HL-60 (cell line): ENCODE measurements at regions not wholly inside any gene's neighbourhood (a gene's known extent, or its start where the extent isn't known, plus 50 kb on each side); places are given as distances from the start of the nearest gene placed in this dataset.

ENCODE experiments used
- CTCF ChIP-seq: IDR thresholded peaks from one replicate; pipeline ENCODE4 v1.5.1; 2011; ENCODE audit warnings: low read length, control low read depth, inconsistent platforms; ENCODE audit not compliant: insufficient read depth
- GABPA ChIP-seq: IDR thresholded peaks from 2 replicates; pipeline ENCODE4 v1.6.1; 2012; ENCODE audit warnings: low read depth
- POLR2AphosphoS5 ChIP-seq: IDR thresholded peaks from 2 replicates; pipeline ENCODE4 v1.6.1; 2012; ENCODE audit warnings: low read depth
- TF ChIP-seq, protein P1 (sequence below): IDR thresholded peaks from 2 replicates; pipeline ENCODE4 v1.6.1; 2012; ENCODE audit warnings: low read depth; ENCODE audit not compliant: insufficient replicate concordance

- TF ChIP-seq CTCF (no peak), GABPA (no peak), POLR2AphosphoS5 (no peak)
- TF ChIP-seq, protein P1, sequence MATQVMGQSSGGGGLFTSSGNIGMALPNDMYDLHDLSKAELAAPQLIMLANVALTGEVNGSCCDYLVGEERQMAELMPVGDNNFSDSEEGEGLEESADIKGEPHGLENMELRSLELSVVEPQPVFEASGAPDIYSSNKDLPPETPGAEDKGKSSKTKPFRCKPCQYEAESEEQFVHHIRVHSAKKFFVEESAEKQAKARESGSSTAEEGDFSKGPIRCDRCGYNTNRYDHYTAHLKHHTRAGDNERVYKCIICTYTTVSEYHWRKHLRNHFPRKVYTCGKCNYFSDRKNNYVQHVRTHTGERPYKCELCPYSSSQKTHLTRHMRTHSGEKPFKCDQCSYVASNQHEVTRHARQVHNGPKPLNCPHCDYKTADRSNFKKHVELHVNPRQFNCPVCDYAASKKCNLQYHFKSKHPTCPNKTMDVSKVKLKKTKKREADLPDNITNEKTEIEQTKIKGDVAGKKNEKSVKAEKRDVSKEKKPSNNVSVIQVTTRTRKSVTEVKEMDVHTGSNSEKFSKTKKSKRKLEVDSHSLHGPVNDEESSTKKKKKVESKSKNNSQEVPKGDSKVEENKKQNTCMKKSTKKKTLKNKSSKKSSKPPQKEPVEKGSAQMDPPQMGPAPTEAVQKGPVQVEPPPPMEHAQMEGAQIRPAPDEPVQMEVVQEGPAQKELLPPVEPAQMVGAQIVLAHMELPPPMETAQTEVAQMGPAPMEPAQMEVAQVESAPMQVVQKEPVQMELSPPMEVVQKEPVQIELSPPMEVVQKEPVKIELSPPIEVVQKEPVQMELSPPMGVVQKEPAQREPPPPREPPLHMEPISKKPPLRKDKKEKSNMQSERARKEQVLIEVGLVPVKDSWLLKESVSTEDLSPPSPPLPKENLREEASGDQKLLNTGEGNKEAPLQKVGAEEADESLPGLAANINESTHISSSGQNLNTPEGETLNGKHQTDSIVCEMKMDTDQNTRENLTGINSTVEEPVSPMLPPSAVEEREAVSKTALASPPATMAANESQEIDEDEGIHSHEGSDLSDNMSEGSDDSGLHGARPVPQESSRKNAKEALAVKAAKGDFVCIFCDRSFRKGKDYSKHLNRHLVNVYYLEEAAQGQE = no peak
Observed at GRCh38 chr1:216881695-216882094, 158.5 kb upstream of the ESRRG start.
